GM12878 (cell line): ENCODE measurements at regions not wholly inside any gene's neighbourhood (a gene's known extent, or its start where the extent isn't known, plus 50 kb on each side); places are given as distances from the start of the nearest gene placed in this dataset.

Experiments
- ATF2 ChIP-seq: IDR thresholded peaks from 2 replicates; pipeline ENCODE4 v1.6.1; 2012; ENCODE audit warnings: low read length, inconsistent platforms
- CTCF ChIP-seq, 3 experiments: IDR thresholded peaks in 2 of 3; conservative IDR thresholded peaks in 1 of 3; 2 replicates each; pipeline ENCODE4 v1.5.1; 2011; ENCODE audit warnings: low read depth in 3 of 3, low read length in 3 of 3, mild to moderate bottlenecking in 3 of 3, control low read depth in 2 of 3, moderate library complexity in 2 of 3, inconsistent platforms in 1 of 3, mixed read lengths in 1 of 3; ENCODE audit not compliant: control insufficient read depth in 2 of 3, insufficient read depth in 1 of 3; ENCODE audit errors: extremely low read depth in 1 of 3
- EZH2 ChIP-seq: IDR thresholded peaks from 2 replicates; pipeline ENCODE4 v1.6.1; 2012; ENCODE audit warnings: low read depth, mild to moderate bottlenecking, control low read depth, inconsistent platforms, low read length, borderline replicate concordance; ENCODE audit not compliant: control insufficient read depth
- FOXM1 ChIP-seq: IDR thresholded peaks from 2 replicates; pipeline ENCODE4 v1.6.1; 2012; ENCODE audit warnings: low read depth, mild to moderate bottlenecking, inconsistent platforms, low read length, moderate library complexity
- GABPA ChIP-seq: IDR thresholded peaks from 2 replicates; pipeline ENCODE4 v1.6.1; 2014; ENCODE audit warnings: antibody characterized with exemption, low read depth, mild to moderate bottlenecking, inconsistent platforms
- PAX8 ChIP-seq: fragments of 450-650 bp; IDR thresholded peaks from 2 replicates; pipeline ENCODE4 v1.6.1; 2017; ENCODE audit warnings: mild to moderate bottlenecking, moderate library complexity

- no peak for TF ChIP-seq CTCF (IDR thresholded peaks at IDR 0.05 in 2 of 3, conservative IDR thresholded peaks at IDR 0.05 in 1 of 3; ENCODE audit: control insufficient read depth in 2 of 3, extremely low read depth in 1 of 3, insufficient read depth in 1 of 3, low read depth in 3 of 3, low read length in 3 of 3)
- no peak for TF ChIP-seq EZH2
- no peak for TF ChIP-seq ATF2
- TF ChIP-seq GABPA, result no peak
- TF ChIP-seq PAX8, result no peak
- no peak for TF ChIP-seq FOXM1
Observed at GRCh38 chr14:45728434-45729225, 475.6 kb upstream of the MIS18BP1 start.
